ENCODE measurements at regions not wholly inside any gene's neighbourhood (a gene's known extent, or its start where the extent isn't known, plus 50 kb on each side); places are given as distances from the start of the nearest gene placed in this dataset.

GRCh38 chr7:97471491-97471890 is 260.4 kb upstream of the TAC1 start:
- intact Hi-C loops (cut with DNase I; ENCODE audit: low total_unique reads): no loop called here
- 67 to 81% methylated on average over 2 to 3 of the region's 3 CpGs for WGBS, 2 donors (ENCODE audit: low coverage in 1 of 2)
- in situ Hi-C loops (cut with MboI; ENCODE audit: low pct_ligation_motif_present in 1 of 4, low pct_unique_long_range_greater_than_20kb in 1 of 4, low sequenced_read_pairs in 3 of 4): no loop called here

DNA sequence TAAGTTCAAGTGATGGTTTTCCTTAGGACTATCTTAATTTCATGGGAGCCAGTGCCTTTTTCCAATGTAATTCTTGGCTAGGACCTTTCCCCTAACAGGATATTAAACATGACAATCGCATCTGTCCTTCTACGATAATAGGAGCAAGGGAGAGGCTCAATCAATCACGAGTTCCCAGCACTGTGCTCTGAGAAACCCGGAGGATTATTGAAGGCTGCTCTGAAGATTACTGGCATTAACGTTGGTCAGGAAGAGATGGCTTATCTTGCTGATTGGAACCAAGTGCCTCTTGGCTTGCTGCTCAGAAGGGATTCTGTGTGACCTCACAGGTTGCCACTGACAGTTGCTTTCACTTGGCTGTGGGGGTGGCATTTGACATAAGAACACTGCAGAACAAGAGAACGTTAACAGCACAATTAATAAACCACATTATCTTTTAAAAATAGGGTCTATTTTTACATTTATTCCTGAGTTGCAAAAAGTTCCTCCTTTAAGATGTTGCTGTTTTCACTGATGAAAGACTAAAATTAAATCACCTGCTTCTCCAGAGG is 252.1 kb upstream of the TAC1 start:
- 39 to 43% methylated on average over 5 to 6 of the region's 6 CpGs for WGBS, 2 donors (ENCODE audit: low coverage in 1 of 2)
- intact Hi-C loops (cut with DNase I; ENCODE audit: low total_unique reads) (no loop called here), in situ Hi-C loops (cut with MboI; ENCODE audit: low pct_ligation_motif_present in 1 of 4, low pct_unique_long_range_greater_than_20kb in 1 of 4, low sequenced_read_pairs in 3 of 4) (no loop called here)
- no peaks in the 10 kb centered on the region for H3K36me3 ChIP-seq
- no peaks in the 10 kb centered on the region for H3K27me3 ChIP-seq
- no peak overlapping the region for H3K4me3 ChIP-seq
- H3K27ac ChIP-seq: no peak overlapping the region
- no peak for TF ChIP-seq POLR2AphosphoS5 (IDR thresholded peaks at IDR 0.05)
- TF ChIP-seq POLR2A (IDR thresholded peaks at IDR 0.05): no peak
- no peak for TF ChIP-seq CTCF (IDR thresholded peaks at IDR 0.05)
- TF ChIP-seq EP300 (IDR thresholded peaks at IDR 0.05; ENCODE audit: low read depth): no peak
- DNase-seq: no peak
- H3K4me1 ChIP-seq: no peaks in the 10 kb centered on the region
- no peaks in the 10 kb centered on the region for H3K9me3 ChIP-seq

More at GRCh38 chr7:97471491-97471890, 260.4 kb upstream of the TAC1 start:
- Histone ChIP-seq H3K27ac (no peak overlapping the region), H3K4me3 (no peak overlapping the region), H3K27me3 (no peaks in the 10 kb centered on the region), H3K36me3 (no peaks in the 10 kb centered on the region), H3K9me3 (no peaks in the 10 kb centered on the region), H3K4me1 (no peaks in the 10 kb centered on the region)
- no peak for TF ChIP-seq POLR2AphosphoS5 (IDR thresholded peaks at IDR 0.05)
- TF ChIP-seq EP300 (IDR thresholded peaks at IDR 0.05; ENCODE audit: low read depth): no peak
- TF ChIP-seq POLR2A (IDR thresholded peaks at IDR 0.05): no peak
- no peak for TF ChIP-seq CTCF (IDR thresholded peaks at IDR 0.05)
- DNase-seq: no peak

GRCh38 chr7:97480772-97481390 is 251.0 kb upstream of the TAC1 start:
- no peaks in the 10 kb centered on the region for H3K4me1 ChIP-seq
- in situ Hi-C loops (cut with MboI; ENCODE audit: low pct_ligation_motif_present in 1 of 4, low pct_unique_long_range_greater_than_20kb in 1 of 4, low sequenced_read_pairs in 3 of 4): no loop called here
- WGBS, 2 donors (ENCODE audit: low coverage in 1 of 2): 63 to 80% methylated on average over 1 to 3 of the region's 3 CpGs

GRCh38 chr7:97495487-97495886 is 236.4 kb upstream of the TAC1 start:
- TF ChIP-seq POLR2A (IDR thresholded peaks at IDR 0.05): no peak
- peak in 3 of 5 experiments; percentile 27 to 44 (median 40) for TF ChIP-seq CTCF (IDR thresholded peaks at IDR 0.05)
- H3K4me1 ChIP-seq: peaks cover 0 to 3% (median 0%) of the 10 kb centered on the region in 4 donors
- no peaks in the 10 kb centered on the region for H3K36me3 ChIP-seq
- WGBS, 2 donors (ENCODE audit: low coverage in 1 of 2): 42 to 43% methylated on average over 2 of the region's 2 CpGs
- H3K27me3 ChIP-seq: no peaks in the 10 kb centered on the region
- no peaks in the 10 kb centered on the region for H3K9me3 ChIP-seq
- in situ Hi-C loops (cut with MboI; ENCODE audit: low pct_ligation_motif_present in 1 of 4, low pct_unique_long_range_greater_than_20kb in 1 of 4, low sequenced_read_pairs in 3 of 4): no loop called here
- no peak overlapping the region for H3K4me3 ChIP-seq
- intact Hi-C loops (cut with DNase I; ENCODE audit: low total_unique reads): no loop called here
- DNase-seq: no peak
- no peak overlapping the region for H3K27ac ChIP-seq

More at GRCh38 chr7:97480772-97481390, 251.0 kb upstream of the TAC1 start:
- H3K27ac ChIP-seq: no peak overlapping the region
- no peaks in the 10 kb centered on the region for H3K9me3 ChIP-seq
- H3K27me3 ChIP-seq: no peaks in the 10 kb centered on the region
- no peak for DNase-seq
- intact Hi-C loops (cut with DNase I; ENCODE audit: low total_unique reads): no loop called here
- no peak for TF ChIP-seq EP300 (IDR thresholded peaks at IDR 0.05; ENCODE audit: low read depth)
- TF ChIP-seq POLR2A (IDR thresholded peaks at IDR 0.05): no peak
- TF ChIP-seq POLR2AphosphoS5 (IDR thresholded peaks at IDR 0.05): no peak
- no peak for TF ChIP-seq CTCF (IDR thresholded peaks at IDR 0.05)
- no peak overlapping the region for H3K4me3 ChIP-seq
- no peaks in the 10 kb centered on the region for H3K36me3 ChIP-seq

All from transverse colon (tissue), 4 donors.